ENCODE measurements at regions not wholly inside any gene's neighbourhood (a gene's known extent, or its start where the extent isn't known, plus 50 kb on each side); places are given as distances from the start of the nearest gene placed in this dataset.
"Not testable (repeated sequence)": the region's sequence is repeated elsewhere in the genome, so short reads cannot be mapped to it uniquely, and the experiment has no call there.

- DNase-seq (ENCODE audit: low spot score): no peak
Measured at GRCh38 chr6:144652292-144652891, 367.3 kb downstream of the UTRN start.

DNA sequence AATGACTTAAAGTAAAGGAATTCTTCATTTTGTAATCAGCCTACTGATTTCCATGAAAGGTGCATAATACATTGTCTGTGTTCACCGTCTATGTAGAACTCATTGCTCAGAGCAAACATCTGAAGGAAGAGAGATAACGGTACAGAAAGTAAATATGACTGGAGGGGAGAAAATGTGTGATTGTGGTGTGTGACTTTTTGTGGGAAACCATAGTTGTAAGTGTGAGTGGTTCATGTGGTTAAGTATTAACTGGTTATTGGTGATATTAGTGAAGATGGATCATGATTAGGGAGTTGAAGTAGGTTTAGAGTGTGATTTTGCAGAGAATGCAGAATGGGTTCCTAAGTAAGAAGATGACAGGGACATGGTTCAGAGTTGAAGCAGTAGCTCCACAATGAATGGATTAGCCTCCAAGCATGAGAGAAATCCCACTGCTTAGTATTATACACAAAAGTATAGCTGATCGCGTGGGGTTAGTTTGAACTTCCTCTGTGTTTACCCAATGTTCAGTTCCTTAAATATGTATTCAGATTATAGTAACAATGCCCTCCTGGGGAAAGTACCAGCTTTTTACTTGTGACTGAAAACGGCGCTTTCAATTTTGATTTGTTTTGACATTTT is 368.9 kb downstream of the UTRN start:
- DNase-seq (ENCODE audit: low spot score): no peak

DNA sequence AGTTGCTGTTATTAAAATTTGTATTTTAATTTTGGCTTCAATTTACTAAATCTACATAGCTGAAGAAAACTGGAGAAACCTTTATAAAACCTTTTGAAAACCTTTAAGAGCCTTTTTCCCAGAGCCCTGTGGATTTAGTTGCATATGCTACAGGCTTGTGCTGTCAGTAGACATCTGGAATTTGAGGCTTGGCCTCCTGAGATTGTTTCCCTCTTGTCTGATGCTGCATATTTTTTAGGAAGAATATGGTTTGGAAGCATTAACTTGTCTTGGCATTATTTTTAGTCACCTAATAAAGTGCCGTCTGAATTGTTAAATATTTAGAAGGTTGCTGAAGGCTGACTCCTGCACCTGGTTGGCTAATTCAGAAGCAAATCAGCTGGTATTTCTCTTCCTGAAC is 369.4 kb downstream of the UTRN start:
- DNase-seq (ENCODE audit: low spot score): no peak

- no peak for DNase-seq (ENCODE audit: low spot score)
Measured at GRCh38 chr6:144655376-144655775, 370.2 kb downstream of the UTRN start.

DNA sequence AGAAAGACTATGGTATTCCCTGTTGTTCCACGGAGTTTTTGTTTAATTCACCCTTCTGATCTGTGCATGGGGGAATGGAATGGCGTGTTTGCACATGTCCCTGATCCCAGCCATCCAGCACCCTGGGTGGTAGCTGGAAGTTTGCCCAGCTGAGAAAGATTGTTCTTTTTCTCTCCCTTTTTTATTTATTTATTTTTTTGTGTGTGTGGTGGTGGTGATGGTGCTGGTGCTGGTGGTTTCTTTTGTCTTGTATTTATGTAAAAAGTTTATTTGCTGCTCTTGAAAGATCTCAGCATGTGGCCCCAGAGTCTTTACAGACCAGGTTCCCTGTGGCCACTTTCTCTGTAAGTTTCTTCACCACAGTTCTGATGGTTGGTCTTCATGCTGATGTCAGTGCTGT is 372.6 kb downstream of the UTRN start:
- no peak for DNase-seq (ENCODE audit: low spot score)

DNA sequence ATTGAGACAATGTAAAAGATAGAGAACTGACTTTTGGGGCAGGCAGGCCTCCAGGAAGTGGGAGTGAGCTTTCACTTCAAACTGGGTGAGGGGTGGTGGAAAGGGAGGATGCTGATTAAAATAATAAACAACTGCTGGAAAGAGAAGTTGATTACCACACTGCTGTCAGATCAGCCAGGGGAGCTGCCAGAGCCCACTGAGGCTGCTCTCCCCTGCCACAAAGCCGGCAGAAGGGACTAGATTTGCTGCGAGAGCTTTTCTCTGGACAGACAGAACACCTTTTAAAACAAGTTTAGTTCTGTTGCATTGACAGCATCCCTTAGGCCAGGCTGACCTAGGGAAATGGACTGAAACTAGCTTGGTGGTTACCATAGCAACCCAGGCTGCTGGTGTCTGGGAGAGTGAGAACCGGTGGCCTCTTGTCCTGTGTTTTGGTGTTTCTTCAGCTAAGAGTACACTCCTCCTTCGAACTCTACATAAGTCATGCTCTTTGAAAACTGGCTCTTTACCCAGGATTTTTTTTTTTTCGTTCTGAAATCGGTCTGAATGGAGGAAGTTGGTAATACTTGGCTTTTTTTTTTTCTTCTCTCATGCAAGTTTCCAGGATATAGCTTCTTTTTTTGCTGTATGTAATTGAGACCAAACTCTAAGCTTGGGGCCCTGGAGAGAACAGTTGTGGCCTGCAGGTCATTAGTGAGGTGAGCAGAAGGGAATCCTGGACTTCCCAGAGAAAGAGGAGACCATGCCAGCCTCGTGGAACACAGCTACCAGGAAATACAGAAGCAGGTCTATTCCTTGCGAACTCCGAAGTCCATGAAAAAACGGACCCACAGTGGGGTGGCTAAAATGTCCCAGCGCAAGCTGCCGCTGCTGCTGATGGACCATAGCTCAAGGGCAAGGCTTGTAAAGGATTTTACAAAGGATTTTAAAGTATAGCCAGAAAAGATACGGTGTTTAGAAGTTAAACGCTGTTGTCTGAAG is 374.4 kb downstream of the UTRN start:
- DNase-seq (ENCODE audit: low spot score): no peak

DNA sequence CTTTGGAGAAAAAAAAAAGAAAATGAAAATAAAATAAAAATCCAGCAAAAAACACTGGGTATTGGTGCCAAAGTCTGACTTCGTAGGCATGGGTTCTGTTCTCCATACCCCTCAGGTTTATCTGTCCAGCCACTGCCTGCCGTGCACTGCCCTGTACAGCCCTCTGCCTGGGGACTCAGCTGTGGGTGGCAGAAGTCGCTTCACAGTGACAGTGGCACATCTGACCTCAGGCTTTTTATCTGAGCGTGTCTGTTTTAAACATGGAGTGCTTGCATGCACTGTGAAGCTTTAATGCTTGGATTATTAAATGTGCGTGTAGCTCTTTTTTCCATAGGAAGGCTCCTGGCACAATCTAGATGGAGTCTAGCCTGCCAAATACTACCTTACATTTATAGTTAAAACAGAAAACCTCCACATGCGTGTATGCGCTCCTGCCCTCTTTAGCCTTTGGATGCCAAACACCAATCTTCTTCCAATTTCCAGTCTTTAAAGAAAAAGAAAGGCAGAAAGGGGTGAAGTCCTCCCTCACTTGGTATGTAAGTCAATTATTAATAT is 375.5 kb downstream of the UTRN start:
- no peak for DNase-seq (ENCODE audit: low spot score)

DNA sequence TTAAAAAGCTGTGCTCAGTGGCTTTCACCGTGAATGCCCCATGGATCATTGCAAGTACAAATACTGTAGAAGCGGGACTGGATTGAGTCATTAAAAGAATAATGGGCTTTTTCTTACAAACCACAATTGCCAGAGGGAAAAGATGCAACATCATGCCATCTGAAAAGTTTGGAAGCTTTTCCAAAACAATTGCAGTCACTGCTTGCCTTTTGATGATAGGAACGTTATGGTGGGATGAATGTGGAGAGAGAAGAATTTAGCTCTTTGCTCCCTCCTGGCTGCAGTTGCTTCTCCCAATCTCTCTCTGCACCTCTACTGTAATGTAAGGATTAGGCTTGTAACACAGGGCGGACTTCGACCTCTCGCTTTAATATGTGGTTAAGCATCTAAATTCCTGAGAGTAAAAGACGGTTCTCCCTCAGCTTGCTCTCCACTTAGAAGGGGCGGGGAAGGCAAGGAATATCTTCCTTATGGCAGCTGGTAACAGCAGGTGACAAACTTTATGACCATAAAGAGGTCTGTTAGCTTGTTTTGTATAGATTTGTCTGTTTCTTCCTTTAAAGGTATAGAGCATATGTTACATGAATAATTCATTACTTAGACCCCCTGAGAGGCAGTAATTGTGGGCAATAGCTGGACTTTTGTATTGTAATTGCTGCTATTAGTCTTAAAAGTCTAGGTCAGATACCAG is 376.1 kb downstream of the UTRN start:
- DNase-seq (ENCODE audit: low spot score): no peak

DNA sequence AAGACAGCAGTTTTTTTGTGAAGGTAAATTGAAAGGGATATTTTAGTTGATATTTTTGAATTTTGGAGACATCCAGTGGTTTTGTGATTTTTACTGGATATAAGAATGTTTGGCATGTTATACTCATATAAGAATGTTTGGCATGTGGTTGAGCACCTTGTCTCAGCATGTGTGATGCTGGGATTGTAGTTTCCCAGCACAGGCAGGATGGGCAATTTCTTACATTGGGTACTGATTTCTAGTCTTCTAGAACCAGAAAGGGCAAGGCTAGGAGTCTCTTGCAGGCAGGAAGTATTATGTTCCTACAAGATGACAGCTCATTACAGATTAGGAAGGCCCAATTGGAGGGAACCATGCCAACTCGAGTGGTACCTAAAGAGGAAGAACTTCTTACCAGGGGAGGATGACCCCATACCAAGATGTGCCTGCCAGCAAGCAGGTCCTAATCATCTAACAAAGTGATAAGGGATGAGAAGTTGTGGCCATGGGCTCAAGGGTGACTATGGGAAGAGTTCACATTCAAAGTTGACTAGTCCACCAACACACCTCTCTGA is 377.8 kb downstream of the UTRN start:
- no peak for DNase-seq (ENCODE audit: low spot score)

DNA sequence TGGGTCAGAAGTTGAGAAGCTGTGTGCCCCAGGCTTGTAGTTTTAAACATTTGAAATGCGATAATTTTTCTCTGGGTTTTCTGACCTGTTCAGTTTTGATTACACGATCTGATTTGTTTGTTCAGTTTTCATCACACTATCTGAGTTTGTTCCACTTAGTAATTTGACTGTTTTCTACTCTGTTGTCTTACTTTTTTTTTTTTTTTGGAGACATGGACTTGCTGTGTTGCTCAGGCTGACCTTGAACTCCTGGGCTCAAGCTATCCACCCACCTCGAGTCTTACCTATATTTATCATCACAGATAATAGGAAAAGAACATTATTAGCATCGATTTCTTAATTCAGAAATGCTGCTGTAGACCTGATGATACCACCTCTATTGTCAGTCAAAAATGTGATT is 379.1 kb downstream of the UTRN start:
- no peak for DNase-seq (ENCODE audit: low spot score)

- no peak for DNase-seq (ENCODE audit: low spot score)
Measured at GRCh38 chr6:144664947-144665346, 379.8 kb downstream of the UTRN start.

GRCh38 chr6:144665932-144666450 is 380.9 kb downstream of the UTRN start:
- no peak for DNase-seq (ENCODE audit: low spot score)

DNA sequence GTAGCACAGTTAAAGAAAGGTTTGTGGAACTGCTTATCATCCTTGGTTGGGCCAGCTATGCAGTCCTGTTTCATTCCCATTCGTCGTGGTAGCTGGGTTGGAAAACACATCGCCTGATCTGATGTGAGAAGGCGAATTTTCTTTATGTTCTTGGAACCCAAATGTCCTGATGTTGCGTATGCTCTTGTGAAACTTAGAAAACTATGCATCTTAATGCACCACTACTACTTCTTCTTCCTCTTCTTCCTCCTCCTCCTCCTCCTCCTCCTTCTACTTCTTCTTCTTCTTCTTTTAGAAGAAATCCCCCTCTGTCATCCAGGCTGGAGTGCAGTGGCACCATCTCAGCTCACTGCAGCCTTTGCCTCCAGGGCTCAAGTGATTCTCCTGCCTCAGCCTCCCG is 381.6 kb downstream of the UTRN start:
- DNase-seq (ENCODE audit: low spot score): no peak

GRCh38 chr6:144667532-144668503 is 382.7 kb downstream of the UTRN start:
- DNase-seq (ENCODE audit: low spot score): no peak

DNA sequence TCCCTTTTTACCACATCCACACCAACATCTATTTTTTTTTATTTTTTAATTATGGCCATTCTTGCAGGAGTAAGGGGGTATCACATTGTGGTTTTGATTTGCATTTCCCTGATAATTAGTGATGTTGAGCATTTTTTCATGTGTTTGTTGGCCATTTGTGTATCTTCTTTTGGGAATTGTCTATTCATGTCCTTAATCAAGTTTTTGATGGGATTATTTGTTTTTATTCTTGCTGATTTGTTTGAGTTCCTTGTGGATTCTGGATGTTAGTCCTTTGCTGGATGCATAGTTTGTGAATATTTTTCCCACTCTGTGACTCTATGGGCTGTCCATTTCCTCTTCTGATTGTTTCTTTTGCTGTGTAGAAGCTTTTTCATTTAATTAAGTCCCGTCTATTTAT is 385.1 kb downstream of the UTRN start:
- DNase-seq (ENCODE audit: low spot score): not testable (repeated sequence)

DNA sequence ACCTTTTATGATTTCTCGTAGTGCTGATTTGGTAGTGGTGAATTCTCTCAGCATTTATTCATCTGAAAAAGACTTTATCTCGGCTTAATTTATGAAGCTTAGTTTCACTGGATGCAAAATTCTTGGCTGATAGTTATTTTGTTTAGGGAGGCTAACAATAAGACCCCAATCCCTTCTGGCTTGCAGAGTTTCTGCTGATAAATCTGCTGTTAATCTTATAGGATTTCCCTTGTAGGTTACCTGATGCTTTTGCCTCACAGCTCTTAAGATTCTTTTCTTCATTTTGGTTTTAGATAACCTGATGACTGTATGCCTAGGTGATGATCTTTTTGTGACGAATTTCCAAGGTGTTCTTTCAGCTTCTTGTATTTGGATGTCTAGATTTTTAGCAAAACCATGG is 388.7 kb downstream of the UTRN start:
- no peak for DNase-seq (ENCODE audit: low spot score)

- DNase-seq (ENCODE audit: low spot score): no peak
Measured at GRCh38 chr6:144675231-144675861, 390.2 kb downstream of the UTRN start.

DNA sequence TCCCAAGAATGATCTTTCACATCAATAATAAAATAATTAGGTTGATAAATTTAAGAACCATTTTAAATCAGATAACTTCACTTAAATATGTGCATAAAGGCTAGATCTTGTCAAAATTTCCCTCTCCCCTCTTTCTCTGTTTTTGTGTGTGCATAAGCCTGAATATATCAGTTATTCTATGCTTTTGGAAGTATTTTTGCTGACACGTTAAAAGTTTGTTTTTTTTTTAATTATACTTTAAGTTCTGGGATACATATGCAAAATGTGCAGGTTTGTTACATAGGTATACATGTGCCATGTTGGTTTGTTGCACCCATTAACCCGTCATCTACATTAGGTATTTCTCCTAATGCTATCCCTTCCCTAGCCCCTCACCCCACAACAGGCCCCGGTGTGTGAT is 391.2 kb downstream of the UTRN start:
- not testable (repeated sequence) for DNase-seq (ENCODE audit: low spot score)

GRCh38 chr6:144677263-144677662 is 392.1 kb downstream of the UTRN start:
- DNase-seq (ENCODE audit: low spot score): not testable (repeated sequence)

DNA sequence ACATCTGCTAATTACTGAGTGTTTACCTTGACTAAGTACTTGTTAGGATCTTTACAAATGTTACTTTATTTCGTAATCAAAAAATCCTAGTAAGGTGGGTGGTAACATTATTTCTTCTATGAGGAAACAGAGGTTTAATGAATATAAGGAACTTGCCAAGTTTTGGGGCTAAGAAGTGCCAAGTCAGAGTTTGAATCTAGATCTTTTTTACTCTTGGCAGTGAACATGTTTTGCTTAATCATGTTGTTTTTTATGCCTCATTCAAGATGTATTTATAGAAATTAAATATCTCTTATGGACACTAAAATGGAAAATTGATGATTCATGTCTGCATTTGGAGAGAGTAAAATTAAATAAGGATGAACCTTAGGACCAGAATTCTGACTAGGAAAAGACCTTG is 393.7 kb downstream of the UTRN start:
- DNase-seq (ENCODE audit: low spot score): no peak
